BE2C (cell line): ENCODE measurements at regions not wholly inside any gene's neighbourhood (a gene's known extent, or its start where the extent isn't known, plus 50 kb on each side); places are given as distances from the start of the nearest gene placed in this dataset.

Experiments used
- DNase-seq: peaks from one replicate; pipeline ENCODE4 v3.0.0-alpha.2; 2020
- H3K27me3 ChIP-seq: fragments of 250-450 bp; sonication (Bioruptor Pico); 2 replicates; pipeline ENCODE4 v1.5.1; 2020; ENCODE audit warnings: mild to moderate bottlenecking
- H3K36me3 ChIP-seq: fragments of 250-450 bp; sonication (Bioruptor Pico); 2 replicates; pipeline ENCODE4 v1.5.1; 2020; ENCODE audit warnings: mild to moderate bottlenecking
- H3K4me1 ChIP-seq: fragments of 250-450 bp; sonication (Bioruptor Pico); 2 replicates; pipeline ENCODE4 v1.5.1; 2020
- H3K4me3 ChIP-seq: 2 replicates; pipeline ENCODE4 v1.5.1; 2011; ENCODE audit warnings: low read depth, low read length
- H3K9me3 ChIP-seq: fragments of 250-450 bp; sonication (Bioruptor Pico); 2 replicates; pipeline ENCODE4 v1.5.1; 2020
- CTCF ChIP-seq: IDR thresholded peaks from 2 replicates; pipeline ENCODE4 v1.5.1; 2012; ENCODE audit warnings: mild to moderate bottlenecking, low read depth, low read length

- Histone ChIP-seq H3K27me3 (no peaks in the 10 kb centered on the region), H3K4me3 (no peak overlapping the region), H3K9me3 (no peaks in the 10 kb centered on the region), H3K36me3 (no peaks in the 10 kb centered on the region), H3K4me1 (no peaks in the 10 kb centered on the region)
- no peak for DNase-seq
- no peak for TF ChIP-seq CTCF
Observed at GRCh38 chr2:138910427-138910826, 130.2 kb upstream of the NXPH2 start.

- no peaks in the 10 kb centered on the region for H3K27me3 ChIP-seq
Observed at GRCh38 chr2:138906549-138906948, 126.4 kb upstream of the NXPH2 start.

GRCh38 chr2:138902239-138902871 lies 122.2 kb upstream of the NXPH2 start:
- DNase-seq, result no peak
- H3K36me3 ChIP-seq, result no peaks in the 10 kb centered on the region
- no peak for TF ChIP-seq CTCF
- no peak overlapping the region for H3K4me3 ChIP-seq
- no peaks in the 10 kb centered on the region for H3K27me3 ChIP-seq
- no peaks in the 10 kb centered on the region for H3K4me1 ChIP-seq
- no peaks in the 10 kb centered on the region for H3K9me3 ChIP-seq

More at GRCh38 chr2:138906549-138906948, 126.4 kb upstream of the NXPH2 start:
- Histone ChIP-seq H3K4me1 (no peaks in the 10 kb centered on the region), H3K36me3 (no peaks in the 10 kb centered on the region), H3K4me3 (no peak overlapping the region), H3K9me3 (no peaks in the 10 kb centered on the region)
- DNase-seq, result no peak
- TF ChIP-seq CTCF, result no peak

GRCh38 chr2:138901530-138901929 lies 121.3 kb upstream of the NXPH2 start:
- Histone ChIP-seq H3K9me3 (no peaks in the 10 kb centered on the region), H3K4me3 (no peak overlapping the region)
- no peak for DNase-seq

GRCh38 chr2:138898855-138899254 lies 118.7 kb upstream of the NXPH2 start:
- H3K36me3 ChIP-seq, result no peaks in the 10 kb centered on the region

More at GRCh38 chr2:138901530-138901929, 121.3 kb upstream of the NXPH2 start:
- TF ChIP-seq CTCF, result no peak
- Histone ChIP-seq H3K36me3 (no peaks in the 10 kb centered on the region), H3K4me1 (no peaks in the 10 kb centered on the region), H3K27me3 (no peaks in the 10 kb centered on the region)

GRCh38 chr2:138897274-138897673 lies 117.1 kb upstream of the NXPH2 start:
- H3K4me1 ChIP-seq, result no peaks in the 10 kb centered on the region
- TF ChIP-seq CTCF, result no peak
- H3K4me3 ChIP-seq, result no peak overlapping the region
- H3K27me3 ChIP-seq, result no peaks in the 10 kb centered on the region
- H3K9me3 ChIP-seq, result no peaks in the 10 kb centered on the region
- H3K36me3 ChIP-seq, result no peaks in the 10 kb centered on the region
- no peak for DNase-seq

More at GRCh38 chr2:138898855-138899254, 118.7 kb upstream of the NXPH2 start:
- no peaks in the 10 kb centered on the region for H3K9me3 ChIP-seq
- H3K4me1 ChIP-seq, result no peaks in the 10 kb centered on the region
- H3K27me3 ChIP-seq, result no peaks in the 10 kb centered on the region
- DNase-seq, result no peak
- H3K4me3 ChIP-seq, result no peak overlapping the region
- no peak for TF ChIP-seq CTCF
